G401 (cell line): ENCODE measurements at regions not wholly inside any gene's neighbourhood (a gene's known extent, or its start where the extent isn't known, plus 50 kb on each side); places are given as distances from the start of the nearest gene placed in this dataset.
A peak's percentile ranks its signal among the peaks of the same experiment; 100 is the strongest.
"Not testable (repeated sequence)": the region's sequence is repeated elsewhere in the genome, so short reads cannot be mapped to it uniquely, and the experiment has no call there.

Source experiments
- DNase-seq: peaks from one replicate; pipeline ENCODE4 v3.0.0-alpha.2; 2015; ENCODE audit warnings: low spot score
- in situ Hi-C: cut with HindIII; loops from 2 replicates; pipeline ENCODE4 v1.10.0; 2016; ENCODE audit warnings: low sequenced_read_pairs, mixed read lengths

DNA sequence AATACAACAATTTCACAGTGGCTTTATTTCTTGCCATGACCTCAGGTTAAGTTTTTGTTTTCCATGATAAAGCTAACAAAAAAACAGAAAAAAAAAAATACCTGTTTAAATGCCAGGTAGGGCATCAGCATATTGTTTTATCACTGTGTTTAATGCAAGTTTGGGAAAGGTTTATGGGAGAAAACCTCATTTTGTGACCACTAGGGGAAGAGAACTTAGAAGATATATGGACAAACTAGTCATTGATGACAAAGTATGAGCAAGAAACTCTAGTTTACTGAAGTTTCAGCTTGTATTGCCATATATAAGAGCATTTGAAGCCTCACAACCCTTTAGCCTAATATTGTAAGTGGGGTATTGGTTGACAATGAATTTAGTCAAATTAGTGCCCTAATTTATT lies 1431.4 kb upstream of the CDH18 start:
- in situ Hi-C loops: no loop called here
- DNase-seq: no peak

- in situ Hi-C loops, DNase-seq: not testable (repeated sequence)
Observed at GRCh38 chr5:21402089-21402488, 1414.1 kb upstream of the CDH18 start.

GRCh38 chr5:21398511-21398910 lies 1410.5 kb upstream of the CDH18 start:
- DNase-seq: no peak
- in situ Hi-C loops: no loop called here

DNA sequence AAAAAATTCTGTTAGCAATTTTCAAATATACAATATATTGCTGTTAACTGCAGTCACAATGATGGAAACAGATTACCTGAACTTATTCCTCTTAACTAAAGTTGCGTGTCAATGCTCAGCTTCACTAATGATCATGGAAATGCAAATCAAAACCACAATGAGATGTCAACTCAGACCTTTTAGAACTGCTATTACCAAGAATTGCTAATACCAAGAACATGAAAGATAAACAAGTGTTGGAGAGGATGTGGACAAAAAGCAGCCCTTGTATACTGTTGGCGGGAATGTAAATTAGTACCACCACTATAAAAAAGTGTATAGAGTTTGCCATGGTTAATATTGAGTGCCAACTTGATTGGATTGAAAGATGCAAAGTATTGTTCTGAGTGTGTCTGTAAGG lies 1409.7 kb upstream of the CDH18 start:
- in situ Hi-C loops: no loop called here
- no peak for DNase-seq

DNA sequence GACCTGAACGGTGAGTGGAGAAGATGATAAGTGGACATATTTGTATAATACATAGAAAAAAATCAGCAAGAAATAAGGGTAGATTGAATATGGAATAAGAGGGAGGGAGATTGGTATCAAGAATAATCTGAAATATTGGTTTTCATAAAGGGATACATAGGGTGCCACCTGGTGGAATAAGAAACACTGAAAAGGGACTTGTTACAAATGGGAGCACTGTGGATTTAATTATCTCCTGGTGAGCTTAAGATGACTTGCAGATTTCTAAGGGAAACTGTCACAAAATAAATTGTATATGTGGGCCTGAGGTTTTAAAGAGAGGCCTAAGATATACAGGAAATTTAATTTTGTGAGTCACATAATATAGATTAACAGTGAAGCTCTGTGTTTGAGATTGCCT lies 1403.5 kb upstream of the CDH18 start:
- in situ Hi-C loops: no loop called here
- no peak for DNase-seq

- DNase-seq, in situ Hi-C loops: not testable (repeated sequence)
Observed at GRCh38 chr5:21360754-21361153, 1372.8 kb upstream of the CDH18 start.

DNA sequence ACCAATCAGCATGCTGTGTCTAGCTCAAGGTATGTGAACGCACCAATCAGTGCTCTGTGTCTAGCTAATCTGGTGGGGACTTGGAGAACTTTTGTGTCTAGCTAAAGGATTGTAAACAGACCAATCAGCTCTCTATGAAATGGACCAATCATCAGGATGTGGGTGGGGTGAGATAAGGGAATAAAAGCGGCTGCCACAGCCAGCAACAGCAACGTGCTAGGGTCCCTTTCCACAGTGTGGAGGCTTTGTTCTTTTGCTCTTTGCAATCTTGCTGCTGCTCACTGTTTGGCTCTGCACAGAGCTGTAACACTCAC lies 1353.9 kb upstream of the CDH18 start:
- DNase-seq, in situ Hi-C loops: not testable (repeated sequence)

- in situ Hi-C loops, DNase-seq: not testable (repeated sequence)
Observed at GRCh38 chr5:21341203-21341947, 1353.4 kb upstream of the CDH18 start.

GRCh38 chr5:21340233-21340632 lies 1352.2 kb upstream of the CDH18 start:
- in situ Hi-C loops, DNase-seq: not testable (repeated sequence)

DNA sequence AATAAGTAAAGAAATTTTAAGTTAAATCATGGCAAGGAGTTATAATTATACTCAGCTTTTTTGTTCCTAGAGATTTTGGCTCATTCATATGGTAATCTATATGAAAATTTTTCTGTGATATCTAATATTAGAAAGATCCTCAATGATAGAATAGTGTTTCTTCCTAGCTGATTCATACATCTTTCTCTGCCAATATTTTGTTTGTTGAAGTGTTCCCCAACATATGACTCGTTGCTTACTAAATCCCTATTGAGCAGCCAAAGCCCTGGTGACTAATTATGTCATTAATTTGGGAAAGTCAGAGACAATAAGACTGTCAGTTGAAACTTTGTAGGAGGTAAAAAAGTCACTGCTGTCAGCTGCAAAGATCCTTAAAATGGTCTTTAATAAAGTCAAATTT lies 1348.5 kb upstream of the CDH18 start:
- DNase-seq, in situ Hi-C loops: not testable (repeated sequence)

DNA sequence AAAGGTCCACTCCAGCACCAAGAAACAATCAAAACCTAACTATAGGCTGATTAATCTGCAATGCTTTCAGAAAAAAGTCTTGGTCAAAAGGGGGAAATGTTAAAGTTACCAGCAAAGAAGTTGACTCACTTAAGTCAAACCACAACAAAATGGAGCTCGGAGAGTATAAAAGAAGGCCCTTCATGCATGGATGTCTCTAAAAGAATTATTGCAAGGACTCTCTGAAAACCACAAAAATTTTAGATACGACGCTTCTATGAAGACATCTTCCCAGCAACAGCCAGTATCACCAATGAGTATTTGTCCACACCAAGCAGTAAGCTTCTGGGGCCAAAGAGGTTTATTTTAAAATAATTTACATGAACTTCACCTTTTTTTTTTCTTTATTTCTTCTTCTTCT lies 1327.4 kb upstream of the CDH18 start:
- DNase-seq, in situ Hi-C loops: not testable (repeated sequence)

GRCh38 chr5:21301205-21301604 lies 1313.2 kb upstream of the CDH18 start:
- DNase-seq, in situ Hi-C loops: not testable (repeated sequence)

GRCh38 chr5:21274361-21274760 lies 1286.4 kb upstream of the CDH18 start:
- peak; percentile 63 for DNase-seq
- in situ Hi-C loops: not testable (repeated sequence)

GRCh38 chr5:21263361-21263760 lies 1275.4 kb upstream of the CDH18 start:
- no peak for DNase-seq
- in situ Hi-C loops: no loop called here

GRCh38 chr5:21254161-21254560 lies 1266.2 kb upstream of the CDH18 start:
- DNase-seq: peak; percentile 99
- in situ Hi-C loops: no loop called here

DNA sequence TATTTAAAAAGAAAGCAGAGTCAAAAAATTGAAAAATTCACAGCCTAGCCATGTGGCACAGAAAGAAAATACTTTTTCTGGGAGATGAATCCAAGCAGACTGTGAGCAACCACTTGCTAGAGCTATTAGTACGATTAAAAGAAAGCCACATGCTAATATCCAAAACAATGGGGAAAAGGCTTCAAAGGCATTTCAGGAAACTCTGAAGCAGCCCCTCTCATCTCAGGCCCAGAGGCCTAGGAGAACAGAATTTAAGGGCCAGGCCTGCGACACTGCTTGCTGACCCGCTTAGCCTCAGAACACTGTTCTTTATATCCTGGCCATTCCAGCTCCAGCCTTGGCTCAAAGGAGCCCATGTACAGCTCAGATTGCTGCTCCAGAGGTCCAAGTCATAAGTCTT lies 1257.0 kb upstream of the CDH18 start:
- no peak for DNase-seq
- in situ Hi-C loops: no loop called here

GRCh38 chr5:21238786-21239185 lies 1250.8 kb upstream of the CDH18 start:
- no peak for DNase-seq
- in situ Hi-C loops: no loop called here

DNA sequence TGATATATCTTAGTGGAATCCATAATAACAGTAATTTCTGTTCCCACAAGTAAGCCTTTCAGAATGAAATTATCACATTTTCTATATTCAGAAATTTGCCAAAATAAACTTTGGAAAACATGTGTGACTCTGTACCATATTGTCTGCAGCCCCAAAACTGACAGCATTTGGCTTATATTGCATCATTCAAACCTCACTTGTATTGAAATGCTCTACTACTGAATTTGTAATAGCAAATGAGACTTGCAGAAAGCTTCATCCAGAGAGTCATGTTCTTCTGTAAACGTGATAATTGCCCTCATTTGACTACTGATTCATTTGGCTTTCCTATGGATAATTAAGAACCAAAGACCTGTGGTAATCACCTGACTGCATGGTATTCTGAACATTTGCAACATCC lies 1249.5 kb upstream of the CDH18 start:
- in situ Hi-C loops: no loop called here
- no peak for DNase-seq

DNA sequence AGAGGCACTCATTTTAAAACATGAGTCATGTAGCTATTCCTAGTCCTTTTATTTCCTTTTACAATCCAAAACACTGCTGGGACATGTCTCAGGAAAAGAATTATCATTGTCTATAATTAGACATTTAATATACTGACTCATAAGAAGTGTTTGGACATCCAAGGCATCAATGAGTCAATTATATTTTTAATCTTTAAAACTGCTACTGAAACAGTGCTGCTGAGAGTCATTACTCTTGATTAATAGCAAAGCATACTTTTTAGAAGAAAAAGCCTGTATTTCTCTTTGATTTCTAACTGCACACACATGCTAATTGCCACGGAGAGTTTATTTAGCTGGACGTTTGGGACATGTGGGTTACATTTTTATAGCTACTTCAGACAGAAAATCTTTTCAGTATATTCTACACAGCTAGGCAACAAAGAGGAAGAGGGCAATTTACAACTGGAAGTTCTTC lies 1249.0 kb upstream of the CDH18 start:
- DNase-seq: no peak
- in situ Hi-C loops: no loop called here

DNA sequence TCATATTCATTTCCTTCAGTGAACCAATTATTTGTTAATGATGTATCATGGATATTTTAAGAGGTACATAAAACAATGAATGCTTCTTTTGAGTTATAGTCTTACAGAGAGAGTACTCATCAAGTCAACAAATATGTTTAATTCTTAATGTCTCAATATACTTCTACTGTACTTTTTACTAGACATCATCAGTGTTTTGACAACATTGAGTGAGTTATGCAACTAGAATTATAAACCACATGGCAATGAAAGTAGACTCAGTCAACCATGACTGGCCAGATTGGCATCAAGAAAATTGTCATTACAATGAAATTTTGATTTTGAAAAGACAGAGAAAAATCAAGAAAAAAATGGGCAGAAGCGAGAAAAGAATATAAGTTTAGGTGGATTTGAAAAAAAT lies 1248.1 kb upstream of the CDH18 start:
- in situ Hi-C loops: no loop called here
- DNase-seq: no peak
